MM.1S (cell line): ENCODE measurements at regions not wholly inside any gene's neighbourhood (a gene's known extent, or its start where the extent isn't known, plus 50 kb on each side); places are given as distances from the start of the nearest gene placed in this dataset.

Experiments used
- DNase-seq: peaks from one replicate; pipeline ENCODE4 v3.0.0-alpha.2; 2015
- H2AFZ ChIP-seq: fragments of 300-600 bp; sonication (generic); 2 replicates; pipeline ENCODE4 v1.6.0; 2016; ENCODE audit warnings: antibody characterized with exemption, low read length
- H3F3A ChIP-seq: fragments of 300-600 bp; sonication (generic); 2 replicates; pipeline ENCODE4 v1.6.1; 2016; ENCODE audit warnings: mild to moderate bottlenecking, antibody characterized with exemption, low read length, moderate library complexity, mixed read lengths; ENCODE audit not compliant: insufficient read depth
- H3K27ac ChIP-seq: fragments of 300-600 bp; sonication (generic); 2 replicates; pipeline ENCODE4 v1.5.1; 2016; ENCODE audit warnings: mild to moderate bottlenecking, low read length
- H3K27me3 ChIP-seq: fragments of 300-600 bp; sonication (generic); replicated peaks from 2 replicates; pipeline ENCODE4 v1.6.0; 2016; ENCODE audit warnings: low read length; ENCODE audit not compliant: insufficient read depth
- H3K36me3 ChIP-seq: fragments of 300-600 bp; sonication (generic); replicated peaks from 2 replicates; pipeline ENCODE4 v1.6.1; 2016; ENCODE audit warnings: mild to moderate bottlenecking, low read length, mixed read lengths; ENCODE audit not compliant: insufficient read depth
- H3K4me1 ChIP-seq: fragments of 300-600 bp; sonication (generic); 2 replicates; pipeline ENCODE4 v1.6.1; 2016; ENCODE audit warnings: low read length, mixed read lengths
- H3K4me2 ChIP-seq: fragments of 300-600 bp; sonication (generic); 2 replicates; pipeline ENCODE4 v1.6.0; 2016; ENCODE audit warnings: low read depth, low read length
- H3K4me3 ChIP-seq: fragments of 300-600 bp; sonication (generic); 2 replicates; pipeline ENCODE4 v1.5.1; 2016; ENCODE audit warnings: low read length, mixed read lengths
- H3K79me2 ChIP-seq: fragments of 300-600 bp; sonication (generic); 2 replicates; pipeline ENCODE4 v1.6.1; 2016; ENCODE audit warnings: mixed run types, low read length, mixed read lengths
- H3K9ac ChIP-seq: fragments of 300-600 bp; sonication (generic); 2 replicates; pipeline ENCODE4 v1.6.1; 2016; ENCODE audit warnings: low read length, mixed read lengths
- H3K9me2 ChIP-seq: fragments of 300-600 bp; sonication (generic); replicated peaks from 2 replicates; pipeline ENCODE4 v1.6.1; 2016; ENCODE audit warnings: mild to moderate bottlenecking, low read length, mixed read lengths; ENCODE audit not compliant: insufficient read depth
- H3K9me3 ChIP-seq: fragments of 300-600 bp; sonication (generic); replicated peaks from 2 replicates; pipeline ENCODE4 v1.6.1; 2016; ENCODE audit warnings: mild to moderate bottlenecking, low read length, mixed read lengths; ENCODE audit not compliant: insufficient read depth
- H4K20me1 ChIP-seq: fragments of 300-600 bp; sonication (generic); 2 replicates; pipeline ENCODE4 v1.6.1; 2016; ENCODE audit warnings: mild to moderate bottlenecking, low read length, moderate library complexity, mixed read lengths; ENCODE audit not compliant: insufficient read depth
- CTCF ChIP-seq: fragments of 300-600 bp; sonication (generic); IDR thresholded peaks from 2 replicates; pipeline ENCODE4 v1.5.1; 2016; ENCODE audit warnings: antibody characterized with exemption, low read length, mixed read lengths
- EZH2 ChIP-seq: fragments of 300-600 bp; sonication (generic); optimal IDR thresholded peaks from 2 replicates; pipeline ENCODE3; 2017; ENCODE audit warnings: low read depth, mild to moderate bottlenecking, antibody characterized with exemption, low read length, mixed read lengths
- EZH2phosphoT487 ChIP-seq: fragments of 300-600 bp; sonication (generic); IDR thresholded peaks from 2 replicates; pipeline ENCODE4 v1.6.1; 2018; ENCODE audit warnings: antibody characterized with exemption, low read length

GRCh38 chr6:6815732-6816131 is 227.2 kb downstream of the LY86 start:
- Histone ChIP-seq H2AFZ (no peak overlapping the region), H3K4me3 (no peak overlapping the region), H3K9me3 (no peaks in the 10 kb centered on the region), H3K79me2 (no peaks in the 10 kb centered on the region), H3K9ac (no peak overlapping the region), H3K36me3 (no peaks in the 10 kb centered on the region), H3K9me2 (no peaks in the 10 kb centered on the region), H3K4me2 (no peak overlapping the region), H3K27me3 (no peaks in the 10 kb centered on the region), H3K27ac (no peak overlapping the region), H3F3A (0 out of 2 replicates have a peak, but pooled peaks cover under 1% of the 10 kb centered on the region), H4K20me1 (no peaks in the 10 kb centered on the region), H3K4me1 (peaks cover 9% of the 10 kb centered on the region; the same call in 1 of the 2 replicates)
- TF ChIP-seq EZH2, result no peak
- TF ChIP-seq EZH2phosphoT487, result no peak
- TF ChIP-seq CTCF, result no peak
- no peak for DNase-seq

- Histone ChIP-seq H3K4me3 (no peak overlapping the region), H3K27ac (no peak overlapping the region), H2AFZ (no peak overlapping the region), H3K9ac (no peak overlapping the region), H4K20me1 (no peaks in the 10 kb centered on the region), H3F3A (no peaks in the 10 kb centered on the region), H3K36me3 (no peaks in the 10 kb centered on the region), H3K9me3 (no peaks in the 10 kb centered on the region), H3K9me2 (no peaks in the 10 kb centered on the region), H3K27me3 (no peaks in the 10 kb centered on the region), H3K4me2 (no peak overlapping the region), H3K79me2 (no peaks in the 10 kb centered on the region), H3K4me1 (peaks cover 2% of the 10 kb centered on the region; the same call in 1 of the 2 replicates)
- no peak for DNase-seq
- TF ChIP-seq CTCF, result no peak
- no peak for TF ChIP-seq EZH2phosphoT487
- no peak for TF ChIP-seq EZH2
Measured at GRCh38 chr6:6816716-6817115, 228.2 kb downstream of the LY86 start.

- TF ChIP-seq EZH2phosphoT487, result no peak
- Histone ChIP-seq H3K27ac (no peak overlapping the region), H3K9me2 (no peaks in the 10 kb centered on the region), H3K79me2 (no peaks in the 10 kb centered on the region), H3K36me3 (no peaks in the 10 kb centered on the region), H4K20me1 (no peaks in the 10 kb centered on the region), H3K9me3 (no peaks in the 10 kb centered on the region), H3K27me3 (no peaks in the 10 kb centered on the region), H3K9ac (no peak overlapping the region), H3F3A (no peaks in the 10 kb centered on the region; the same call in 1 of the 2 replicates), H3K4me2 (no peak overlapping the region), H2AFZ (no peak overlapping the region), H3K4me3 (no peak overlapping the region), H3K4me1 (peaks cover 7% of the 10 kb centered on the region)
- no peak for DNase-seq
Measured at GRCh38 chr6:6818078-6818639, 229.6 kb downstream of the LY86 start.

GRCh38 chr6:6820641-6821238 is 232.2 kb downstream of the LY86 start:
- Histone ChIP-seq H3K9me2 (no peaks in the 10 kb centered on the region), H3K4me1 (peaks cover 16% of the 10 kb centered on the region), H3K4me3 (no peak overlapping the region), H3K9ac (no peak overlapping the region), H3K79me2 (no peaks in the 10 kb centered on the region), H3F3A (no peaks in the 10 kb centered on the region; the same call in 1 of the 2 replicates), H4K20me1 (no peaks in the 10 kb centered on the region), H3K27me3 (no peaks in the 10 kb centered on the region), H3K4me2 (no peak overlapping the region), H3K9me3 (no peaks in the 10 kb centered on the region), H3K36me3 (no peaks in the 10 kb centered on the region), H3K27ac (no peak overlapping the region), H2AFZ (no peak overlapping the region)
- no peak for DNase-seq
- TF ChIP-seq EZH2phosphoT487 (no peak), EZH2 (no peak), CTCF (no peak)
